ENCODE measurements at regions not wholly inside any gene's neighbourhood (a gene's known extent, or its start where the extent isn't known, plus 50 kb on each side); places are given as distances from the start of the nearest gene placed in this dataset.

- no peak for TF ChIP-seq MAX (IDR thresholded peaks at IDR 0.05)
These were observed 52.3 kb downstream of the MRPL57 start for GRCh38 chr13:21228738-21229137.

GRCh38 chr13:21229241-21230024 is 53.0 kb downstream of the MRPL57 start:
- TF ChIP-seq CREB1 (IDR thresholded peaks at IDR 0.05; ENCODE audit: low read depth) = no peak
- no peak for TF ChIP-seq FOXM1 (IDR thresholded peaks at IDR 0.05; ENCODE audit: borderline replicate concordance, low read depth)
- no peak for TF ChIP-seq TAF1 (IDR thresholded peaks at IDR 0.05; ENCODE audit: low read depth)
- TF ChIP-seq NFIC (IDR thresholded peaks at IDR 0.05) = no peak
- no peak for TF ChIP-seq ZBTB7A (IDR thresholded peaks at IDR 0.05; ENCODE audit: low read depth)
- TF ChIP-seq CEBPB (IDR thresholded peaks at IDR 0.05) = no peak
- no peak for TF ChIP-seq MAX (IDR thresholded peaks at IDR 0.05)
- TF ChIP-seq RAD21 (IDR thresholded peaks at IDR 0.05; ENCODE audit: low read depth) = no peak
- no peak for TF ChIP-seq EP300 (IDR thresholded peaks at IDR 0.05; ENCODE audit: borderline replicate concordance)
- TF ChIP-seq REST (IDR thresholded peaks at IDR 0.05; ENCODE audit: low read depth) = no peak
- TF ChIP-seq YY1 (IDR thresholded peaks at IDR 0.05; ENCODE audit: low read depth) = no peak
- no peak for TF ChIP-seq TEAD4 (IDR thresholded peaks at IDR 0.05)

- TF ChIP-seq FOXM1 (IDR thresholded peaks at IDR 0.05; ENCODE audit: borderline replicate concordance, low read depth) = no peak
- no peak for TF ChIP-seq ZBTB7A (IDR thresholded peaks at IDR 0.05; ENCODE audit: low read depth)
- no peak for TF ChIP-seq RAD21 (IDR thresholded peaks at IDR 0.05; ENCODE audit: low read depth)
- TF ChIP-seq USF1 (IDR thresholded peaks at IDR 0.05) = no peak
These were observed 54.1 kb downstream of the MRPL57 start for GRCh38 chr13:21230516-21230915.

- no peak for TF ChIP-seq MAX (IDR thresholded peaks at IDR 0.05)
- TF ChIP-seq TEAD4 (IDR thresholded peaks at IDR 0.05) = no peak
- TF ChIP-seq RAD21 (IDR thresholded peaks at IDR 0.05; ENCODE audit: low read depth) = no peak
- TF ChIP-seq TAF1 (IDR thresholded peaks at IDR 0.05; ENCODE audit: low read depth) = no peak
- no peak for TF ChIP-seq TCF12 (IDR thresholded peaks at IDR 0.05; ENCODE audit: low read depth)
- TF ChIP-seq EGR1 (IDR thresholded peaks at IDR 0.05) = no peak
- TF ChIP-seq CREB1 (IDR thresholded peaks at IDR 0.05; ENCODE audit: low read depth) = no peak
- TF ChIP-seq YY1 (IDR thresholded peaks at IDR 0.05; ENCODE audit: low read depth) = no peak
- TF ChIP-seq ZBTB7A (IDR thresholded peaks at IDR 0.05; ENCODE audit: low read depth) = no peak
- no peak for TF ChIP-seq CEBPB (IDR thresholded peaks at IDR 0.05)
- no peak for TF ChIP-seq EP300 (IDR thresholded peaks at IDR 0.05; ENCODE audit: borderline replicate concordance)
- TF ChIP-seq NFIC (IDR thresholded peaks at IDR 0.05) = no peak
- no peak for TF ChIP-seq REST (IDR thresholded peaks at IDR 0.05; ENCODE audit: low read depth)
- no peak for TF ChIP-seq USF1 (IDR thresholded peaks at IDR 0.05)
- TF ChIP-seq FOXM1 (IDR thresholded peaks at IDR 0.05; ENCODE audit: borderline replicate concordance, low read depth) = no peak
These were observed 55.0 kb downstream of the MRPL57 start for GRCh38 chr13:21231426-21231940.

GRCh38 chr13:21232196-21232595 is 55.7 kb downstream of the MRPL57 start:
- TF ChIP-seq EGR1 (IDR thresholded peaks at IDR 0.05) = no peak
- TF ChIP-seq RAD21 (IDR thresholded peaks at IDR 0.05; ENCODE audit: low read depth) = no peak
- TF ChIP-seq NFIC (IDR thresholded peaks at IDR 0.05) = no peak
- TF ChIP-seq EP300 (IDR thresholded peaks at IDR 0.05; ENCODE audit: borderline replicate concordance) = no peak

GRCh38 chr13:21232599-21232998 is 56.1 kb downstream of the MRPL57 start:
- TF ChIP-seq YY1 (IDR thresholded peaks at IDR 0.05; ENCODE audit: low read depth) (no peak), RAD21 (IDR thresholded peaks at IDR 0.05; ENCODE audit: low read depth) (no peak), TCF12 (IDR thresholded peaks at IDR 0.05; ENCODE audit: low read depth) (no peak), CEBPB (IDR thresholded peaks at IDR 0.05) (no peak), EGR1 (IDR thresholded peaks at IDR 0.05) (no peak), MAX (IDR thresholded peaks at IDR 0.05) (no peak), TEAD4 (IDR thresholded peaks at IDR 0.05) (no peak), USF1 (IDR thresholded peaks at IDR 0.05) (no peak), REST (IDR thresholded peaks at IDR 0.05; ENCODE audit: low read depth) (no peak), CREB1 (IDR thresholded peaks at IDR 0.05; ENCODE audit: low read depth) (no peak), EP300 (IDR thresholded peaks at IDR 0.05; ENCODE audit: borderline replicate concordance) (no peak), ZBTB7A (IDR thresholded peaks at IDR 0.05; ENCODE audit: low read depth) (no peak), NFIC (IDR thresholded peaks at IDR 0.05) (no peak), FOXM1 (IDR thresholded peaks at IDR 0.05; ENCODE audit: borderline replicate concordance, low read depth) (no peak), TAF1 (IDR thresholded peaks at IDR 0.05; ENCODE audit: low read depth) (no peak)

Measured in Ishikawa (cell line).